Inflammatory macrophage treated with lipopolysaccharide for 1 hour (primary cell): ENCODE measurements at regions not wholly inside any gene's neighbourhood (a gene's known extent, or its start where the extent isn't known, plus 50 kb on each side); places are given as distances from the start of the nearest gene placed in this dataset.
A peak's percentile ranks its signal among the peaks of the same experiment; 100 is the strongest.
"Not testable (repeated sequence)": the region's sequence is repeated elsewhere in the genome, so short reads cannot be mapped to it uniquely, and the experiment has no call there.

ENCODE experiments used
- DNase-seq, 2 donors: peaks; one replicate each; pipeline ENCODE4 v3.0.0-alpha.2; 2020 to 2022

- DNase-seq, result no peak
These were observed 69.1 kb upstream of the EP300 start for GRCh38 chr22:41023299-41023623.

- DNase-seq, result peak; percentile 85 to 86
These were observed 63.6 kb upstream of the EP300 start for GRCh38 chr22:41028841-41029240.

- DNase-seq, result no peak
These were observed 61.5 kb upstream of the EP300 start for GRCh38 chr22:41030891-41031290.

- DNase-seq, result peak in 1 of 2 donors; percentile 14
These were observed 57.7 kb upstream of the EP300 start for GRCh38 chr22:41034706-41035105.

GRCh38 chr22:41036924-41037323, 55.5 kb upstream of the EP300 start:
- DNase-seq, result no peak

- peak in 1 of 2 donors; percentile 15 for DNase-seq
These were observed 53.7 kb upstream of the EP300 start for GRCh38 chr22:41038732-41039131.

- not testable (repeated sequence) for DNase-seq
These were observed 52.8 kb upstream of the EP300 start for GRCh38 chr22:41039641-41040040.

- no peak for DNase-seq
These were observed 51.9 kb upstream of the EP300 start for GRCh38 chr22:41040483-41040882.

- DNase-seq, result no peak
These were observed 50.9 kb upstream of the EP300 start for GRCh38 chr22:41041532-41041931.
